Non-pigmented ciliary epithelial cell (primary cell): ENCODE measurements at regions not wholly inside any gene's neighbourhood (a gene's known extent, or its start where the extent isn't known, plus 50 kb on each side); places are given as distances from the start of the nearest gene placed in this dataset.

Experiments used
- DNase-seq: peaks from one replicate; pipeline ENCODE4 v3.0.0-alpha.2; 2010; ENCODE audit warnings: low read depth

DNA sequence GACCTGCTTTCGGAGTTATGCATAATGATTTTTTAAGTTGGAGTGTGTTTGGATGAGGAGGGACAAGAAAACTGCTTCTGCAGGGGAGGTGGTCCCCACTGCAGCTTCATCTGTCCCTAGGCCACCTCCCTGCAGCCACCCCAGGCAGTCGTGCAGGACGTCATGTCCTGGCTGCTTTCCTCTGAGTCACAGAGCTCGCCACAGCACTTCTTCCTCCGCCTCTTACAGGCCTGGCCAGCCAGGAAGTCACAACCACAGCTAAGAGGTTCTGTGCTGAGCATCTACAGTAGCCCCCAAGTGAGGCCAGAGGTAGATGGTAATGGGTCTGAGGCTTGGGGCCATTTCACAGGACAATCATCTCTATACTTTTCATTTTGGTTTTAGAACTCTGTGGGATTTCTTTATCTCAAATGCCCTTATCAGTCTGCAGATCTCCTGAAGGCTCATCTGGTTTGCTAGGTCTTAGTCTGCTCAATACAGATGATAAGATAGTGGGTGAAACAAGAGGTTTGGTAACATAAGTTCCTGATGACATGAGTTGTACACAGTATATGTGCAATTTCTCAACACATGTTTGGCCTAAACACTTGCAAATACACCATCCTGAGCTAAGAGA, 106.4 kb downstream of the ARF6 start:
- no peak for DNase-seq

DNA sequence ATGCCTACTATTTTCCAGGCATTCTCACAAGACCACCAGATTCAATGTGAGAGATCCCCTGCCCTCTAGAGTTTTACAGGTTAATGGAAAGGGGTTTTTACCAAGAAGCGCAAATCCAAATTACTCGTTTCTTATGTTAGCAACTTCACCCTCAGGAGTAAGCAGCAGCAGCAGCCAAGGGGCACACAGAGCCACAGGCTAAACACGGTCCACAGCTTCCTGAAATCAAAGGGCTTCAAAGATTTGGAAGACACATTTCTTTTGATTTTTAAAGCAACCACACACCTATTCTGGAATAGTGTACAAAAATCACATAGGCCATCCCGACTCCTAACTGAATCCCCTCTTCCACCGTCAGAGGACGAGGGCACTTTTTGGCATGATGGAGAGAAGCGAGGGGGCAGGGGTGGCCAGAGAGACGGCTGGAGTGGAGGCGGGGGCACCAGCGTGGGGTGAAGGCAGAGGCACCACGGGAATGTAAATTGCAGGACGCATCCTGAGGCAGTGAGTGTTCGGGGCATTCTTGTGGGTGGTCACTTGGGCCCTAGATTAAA, 107.0 kb downstream of the ARF6 start:
- DNase-seq, result no peak

DNA sequence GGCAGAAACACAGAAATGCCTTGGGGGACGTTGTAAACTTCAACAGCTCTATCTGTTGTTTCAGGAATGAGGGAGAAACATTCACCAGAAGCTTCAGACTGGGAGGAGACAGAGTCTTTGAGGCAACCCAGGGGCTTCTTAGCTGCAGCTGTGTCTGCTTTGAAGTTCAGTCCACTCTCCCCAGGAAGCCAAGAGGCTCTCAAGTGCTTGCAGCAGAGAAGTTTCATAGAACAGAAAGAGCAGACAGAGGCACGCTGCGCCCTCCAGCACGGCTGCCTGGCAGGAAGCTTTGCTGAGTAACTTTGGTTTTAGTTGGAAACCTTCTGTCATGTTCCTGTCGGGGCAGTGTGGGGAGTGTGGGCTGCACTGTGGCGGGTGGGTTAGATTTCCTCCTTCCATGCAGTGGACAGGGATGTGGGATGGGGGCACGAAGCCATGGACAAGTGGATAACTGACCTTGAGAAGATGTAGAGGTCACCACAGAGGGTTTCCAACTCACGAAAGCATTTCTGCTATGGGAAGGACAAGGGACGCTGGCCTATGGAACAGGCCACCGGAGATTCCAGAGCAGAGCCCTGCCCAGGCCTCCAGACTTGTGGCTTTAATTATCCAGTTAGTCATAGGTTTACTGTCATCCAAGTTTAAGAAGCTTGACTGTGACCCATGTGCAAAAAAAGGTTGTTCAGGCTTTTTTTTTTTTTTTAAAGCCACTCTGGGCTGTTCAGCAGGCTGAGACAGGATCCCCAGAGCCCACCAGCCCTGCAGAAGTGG, 107.7 kb downstream of the ARF6 start:
- DNase-seq, result no peak

DNA sequence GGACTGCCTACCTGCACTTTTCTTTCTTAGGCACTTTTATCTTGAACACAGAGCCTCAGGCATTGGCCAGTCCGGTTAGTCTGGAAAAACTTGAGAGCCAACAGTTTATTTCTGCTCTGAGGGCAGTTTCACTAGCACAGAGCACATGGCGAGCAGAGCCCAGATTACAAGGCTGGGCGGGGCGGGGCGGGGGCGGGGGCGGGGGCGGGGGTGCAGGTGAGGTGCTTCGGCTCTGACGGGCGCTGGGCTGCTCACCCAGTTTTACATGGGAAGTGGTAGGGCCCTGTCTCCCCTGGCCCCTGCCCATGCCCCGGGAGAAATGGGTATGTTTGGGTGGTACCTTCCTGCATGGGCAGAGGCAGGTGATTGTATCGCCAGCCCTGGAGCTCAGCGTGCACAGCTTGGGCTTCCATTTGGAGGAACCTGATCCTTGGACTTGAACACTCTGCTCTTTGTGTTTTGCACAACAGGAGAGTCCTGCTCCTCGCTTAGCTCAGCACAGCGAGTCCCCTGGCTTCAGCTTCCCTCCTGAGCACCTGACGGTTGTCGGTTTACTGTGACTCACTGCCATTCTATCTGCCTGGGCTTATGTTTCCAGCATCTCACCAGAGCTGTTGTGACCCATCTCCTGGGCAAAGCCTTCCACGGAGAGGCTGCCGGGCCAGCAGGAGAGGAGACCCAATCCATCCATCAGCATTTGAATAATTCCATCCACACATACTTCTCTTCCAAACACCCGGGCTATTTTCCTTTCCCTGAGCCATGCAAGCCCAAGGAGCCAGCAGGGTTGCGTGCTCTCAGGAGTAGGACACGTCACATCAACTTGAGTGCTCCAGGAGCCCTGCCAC, 108.5 kb downstream of the ARF6 start:
- no peak for DNase-seq

DNA sequence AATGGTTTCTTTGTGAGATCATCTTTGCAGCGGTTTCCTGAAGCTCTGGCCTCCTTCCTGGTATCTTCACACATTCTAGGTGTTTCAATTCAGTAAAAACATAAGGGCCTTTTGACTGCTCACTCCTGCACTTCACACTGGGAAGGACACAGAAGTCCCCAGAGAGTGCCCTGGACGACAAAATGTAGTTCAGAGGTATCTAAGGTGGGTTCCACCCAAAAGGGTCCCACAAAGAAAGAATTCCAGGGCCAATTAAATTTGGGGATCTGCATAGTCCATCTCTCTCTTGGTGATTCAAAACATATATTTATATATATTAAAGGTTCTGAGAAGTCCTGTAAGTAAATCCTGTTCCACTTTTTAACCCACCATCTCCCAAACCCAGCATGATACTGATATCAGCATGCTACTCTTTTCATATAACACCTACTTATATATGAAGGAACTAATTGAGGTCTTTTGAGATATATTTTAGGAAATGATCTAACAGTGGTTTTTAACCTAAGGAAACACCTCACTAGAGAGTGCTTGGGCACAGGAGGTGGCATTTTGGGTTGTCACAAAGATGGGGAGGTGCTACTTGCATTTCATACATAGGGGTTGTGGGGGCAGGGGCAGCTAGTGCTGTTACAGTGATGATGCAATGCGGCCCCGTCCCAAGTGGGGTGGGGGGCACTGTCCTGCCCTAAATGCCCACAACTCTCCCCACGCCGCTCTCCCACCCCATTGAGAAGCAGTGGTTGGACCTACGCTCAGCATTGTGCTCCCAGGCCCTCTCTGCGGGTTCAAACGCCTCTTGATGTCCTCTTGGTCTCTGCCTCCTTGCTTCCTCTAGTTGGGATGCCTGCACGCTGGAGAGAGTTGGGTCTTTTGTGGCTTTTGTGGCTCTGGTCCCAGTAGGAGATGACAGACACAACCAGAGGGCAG, 109.4 kb downstream of the ARF6 start:
- no peak for DNase-seq

DNA sequence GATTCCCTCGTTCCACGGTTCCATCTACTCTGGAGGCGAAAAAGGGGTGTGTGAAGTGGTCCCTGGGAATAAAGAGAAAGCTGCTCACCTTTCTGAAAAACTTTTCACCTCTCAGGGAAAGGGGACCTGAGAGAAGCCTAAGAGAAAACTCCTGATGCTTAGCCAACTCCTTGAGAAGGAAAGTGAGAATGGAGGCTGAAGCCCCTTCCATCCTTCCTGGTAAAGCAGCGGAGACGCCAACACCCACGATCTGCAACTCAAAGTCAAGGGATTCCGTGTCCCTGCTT, 110.0 kb downstream of the ARF6 start:
- no peak for DNase-seq

DNA sequence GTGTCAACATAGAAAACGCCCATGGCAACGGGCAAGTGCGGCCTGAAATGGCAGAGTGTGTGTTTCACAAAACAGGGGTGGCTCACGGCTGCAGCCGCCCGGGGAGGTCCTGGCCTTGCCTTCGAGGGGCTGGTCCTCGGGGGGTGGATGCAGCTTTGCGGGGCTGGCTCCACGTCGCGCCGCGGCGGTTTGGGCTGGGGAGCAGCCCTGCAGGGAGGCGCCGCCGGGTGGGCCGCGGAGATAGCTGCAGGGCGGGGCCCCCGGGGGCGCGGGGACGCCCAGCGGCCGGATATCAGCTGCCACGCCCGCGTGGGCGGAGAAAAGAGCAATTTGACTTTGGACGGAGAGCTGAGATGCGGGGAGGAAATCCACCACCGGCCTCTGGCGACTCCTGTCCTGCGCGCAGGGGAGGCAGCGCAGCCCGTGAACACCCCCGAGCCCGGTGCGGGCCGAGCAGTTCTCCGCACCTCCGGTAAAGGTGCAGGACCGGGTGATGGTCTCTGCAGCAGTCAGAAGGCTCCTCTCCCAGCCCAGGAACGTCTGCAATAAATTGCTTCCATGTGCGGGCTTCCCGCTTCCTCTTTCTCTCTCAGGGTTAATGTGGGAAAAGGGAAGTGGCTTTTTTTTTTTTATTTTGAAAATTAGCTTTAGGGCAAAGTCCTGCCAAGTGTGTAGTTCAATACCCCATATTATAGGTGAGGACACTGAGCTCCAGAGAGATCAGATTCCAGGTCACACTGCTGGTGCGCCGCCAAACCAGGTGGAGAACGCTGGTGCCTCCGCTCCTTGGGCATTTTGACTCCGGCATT, 110.5 kb downstream of the ARF6 start:
- no peak for DNase-seq

DNA sequence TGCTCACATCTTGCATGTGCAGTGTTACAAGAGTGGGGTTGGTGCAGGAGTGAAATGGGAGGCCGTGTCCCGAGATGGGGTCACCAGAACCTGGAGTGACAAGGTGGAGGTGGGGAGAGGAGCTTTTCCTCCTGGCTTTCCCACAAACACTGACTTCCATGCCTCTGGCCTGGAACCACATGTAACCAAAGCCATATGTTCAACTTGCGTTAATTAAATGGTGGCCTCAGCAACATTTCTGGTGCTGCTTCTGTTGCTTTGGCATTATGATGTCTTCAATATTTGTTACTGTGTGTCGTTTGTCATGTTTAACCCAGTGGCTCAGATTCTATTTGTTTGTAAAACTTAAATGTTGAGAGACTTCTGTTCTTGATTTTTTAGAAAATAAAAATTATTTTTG, 110.2 kb downstream of the VCPKMT start:
- DNase-seq, result no peak

DNA sequence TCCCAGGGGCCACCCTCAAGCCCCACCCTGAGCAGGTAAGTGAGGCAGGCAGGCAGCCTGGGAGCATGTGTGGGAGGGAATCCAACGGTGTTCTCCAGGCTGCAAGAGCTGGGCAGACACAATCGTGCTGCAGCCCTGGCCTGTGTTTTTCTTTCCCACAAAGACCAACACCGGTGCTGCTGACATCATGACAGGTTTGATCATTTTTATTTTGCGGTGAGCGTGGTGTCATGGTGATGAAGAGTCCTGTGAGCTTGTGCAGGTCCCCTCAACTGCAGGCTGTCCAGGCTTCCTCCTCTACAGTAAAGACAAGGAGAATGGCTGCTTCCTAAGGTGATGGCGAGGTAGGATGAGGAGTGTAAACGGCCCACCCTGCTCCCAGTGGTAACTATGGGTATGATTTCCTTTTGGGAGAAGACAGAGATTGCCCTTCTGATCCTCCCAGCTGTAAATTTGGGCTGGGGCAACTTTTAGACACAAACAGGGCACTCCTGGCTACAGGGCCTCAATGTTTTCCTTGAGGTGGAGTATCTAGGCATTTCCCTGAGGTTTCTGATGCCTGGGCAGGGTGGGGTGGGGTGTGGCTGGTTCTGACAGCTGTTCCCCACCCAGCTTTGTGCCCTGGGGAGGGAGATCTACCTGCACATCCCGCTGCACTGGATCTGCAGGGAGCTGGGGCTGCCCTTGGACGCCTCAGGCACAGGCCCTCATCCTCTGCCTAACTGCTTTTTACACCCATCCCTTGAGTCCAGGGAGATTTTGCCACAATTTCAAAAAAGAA, 109.1 kb downstream of the VCPKMT start:
- DNase-seq, result no peak

DNA sequence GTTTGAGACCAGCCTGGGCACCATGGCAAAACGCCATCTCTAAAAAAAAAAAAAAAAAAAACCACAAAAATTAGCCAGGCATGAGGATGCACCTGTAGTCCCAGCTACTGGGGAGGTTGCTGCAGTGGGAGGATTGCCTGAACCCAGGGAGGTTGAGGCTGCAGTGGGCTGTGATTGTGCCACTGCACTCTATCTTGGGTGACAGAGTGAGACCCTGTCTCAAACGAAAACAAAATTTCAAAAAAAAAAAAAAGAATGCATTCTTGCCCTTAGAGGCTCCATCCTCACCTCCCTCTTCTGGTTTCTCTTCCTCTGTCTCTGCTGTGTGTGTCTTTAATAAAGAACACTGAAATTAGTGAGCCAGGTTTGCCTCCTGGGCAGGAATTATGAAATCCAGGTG, 107.8 kb downstream of the VCPKMT start:
- no peak for DNase-seq

DNA sequence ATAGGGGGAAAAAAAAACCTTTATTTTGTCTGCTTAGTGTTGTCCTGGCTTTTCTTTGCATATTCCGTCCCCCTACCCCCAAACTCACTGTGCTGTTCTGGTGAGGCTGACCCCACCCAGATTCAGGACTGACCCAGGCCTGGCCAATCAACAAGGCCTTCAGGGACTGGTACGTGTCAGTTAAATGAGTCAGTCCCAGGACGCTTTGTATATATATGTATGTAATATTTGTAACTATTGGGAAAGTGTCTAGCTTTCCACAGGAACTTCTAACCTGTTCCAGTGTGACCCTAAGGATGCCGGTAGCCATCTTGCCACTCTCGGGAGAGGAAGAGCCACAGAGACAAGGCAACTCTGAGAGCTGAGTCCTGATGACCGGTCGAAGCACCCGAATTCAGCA, 107.4 kb downstream of the VCPKMT start:
- no peak for DNase-seq

DNA sequence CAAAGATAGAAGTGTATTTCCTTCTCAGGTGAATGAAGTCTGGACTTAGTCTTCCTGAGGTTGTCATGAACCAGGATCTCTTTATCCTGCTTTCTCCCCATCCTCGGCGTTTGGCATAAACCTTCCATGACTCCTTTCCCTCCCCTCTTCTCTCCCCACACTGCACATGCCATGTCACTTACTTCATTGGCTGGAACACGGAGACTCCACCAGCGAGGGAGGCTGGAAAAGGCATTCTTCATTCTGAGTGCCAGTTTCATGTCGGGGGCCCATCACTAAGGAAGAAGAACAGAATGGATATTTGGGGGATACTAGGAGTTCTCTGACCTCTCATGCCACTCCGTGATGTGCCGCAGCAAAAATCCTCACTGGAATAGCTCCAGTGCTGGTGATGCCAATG, 105.6 kb downstream of the VCPKMT start:
- DNase-seq, result no peak

DNA sequence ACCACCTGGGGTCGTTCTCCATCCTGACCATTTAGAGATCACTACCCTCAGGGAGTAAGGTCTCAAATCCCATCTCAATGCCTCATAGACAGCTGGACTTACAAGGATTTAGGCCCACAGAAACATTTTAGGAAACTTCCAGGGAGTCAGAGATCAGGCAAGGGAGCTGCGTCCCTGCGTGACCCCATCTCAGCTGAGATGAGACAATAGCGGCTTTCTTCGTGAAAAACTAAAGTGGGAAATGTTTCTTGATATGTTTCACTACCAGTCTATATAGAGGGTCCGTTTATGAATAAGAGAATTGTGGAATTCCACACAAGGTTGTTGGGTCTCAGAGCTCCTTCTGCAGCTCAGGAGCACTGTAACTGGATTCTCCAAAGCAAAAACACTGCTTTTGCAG, 105.1 kb downstream of the VCPKMT start:
- no peak for DNase-seq

DNA sequence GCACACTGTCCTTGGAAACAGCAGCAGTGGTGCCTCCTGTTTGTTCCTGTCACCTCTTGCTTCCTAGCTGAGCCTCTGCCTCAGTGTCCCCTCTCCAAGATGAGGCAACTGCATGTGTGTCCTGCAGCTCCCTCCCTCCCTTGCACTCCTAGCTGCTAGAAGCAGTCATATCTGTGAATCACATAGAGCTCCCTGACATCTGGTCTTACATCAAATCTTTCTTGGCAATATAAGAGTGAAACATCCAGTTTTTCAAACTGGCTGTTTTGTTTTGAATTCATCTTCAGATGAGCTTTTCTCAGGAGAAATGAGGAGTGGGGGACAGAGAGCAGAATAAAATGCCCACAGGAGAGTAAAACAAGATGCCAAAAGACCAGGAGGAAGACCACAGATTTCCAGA, 103.7 kb downstream of the VCPKMT start:
- DNase-seq, result no peak

DNA sequence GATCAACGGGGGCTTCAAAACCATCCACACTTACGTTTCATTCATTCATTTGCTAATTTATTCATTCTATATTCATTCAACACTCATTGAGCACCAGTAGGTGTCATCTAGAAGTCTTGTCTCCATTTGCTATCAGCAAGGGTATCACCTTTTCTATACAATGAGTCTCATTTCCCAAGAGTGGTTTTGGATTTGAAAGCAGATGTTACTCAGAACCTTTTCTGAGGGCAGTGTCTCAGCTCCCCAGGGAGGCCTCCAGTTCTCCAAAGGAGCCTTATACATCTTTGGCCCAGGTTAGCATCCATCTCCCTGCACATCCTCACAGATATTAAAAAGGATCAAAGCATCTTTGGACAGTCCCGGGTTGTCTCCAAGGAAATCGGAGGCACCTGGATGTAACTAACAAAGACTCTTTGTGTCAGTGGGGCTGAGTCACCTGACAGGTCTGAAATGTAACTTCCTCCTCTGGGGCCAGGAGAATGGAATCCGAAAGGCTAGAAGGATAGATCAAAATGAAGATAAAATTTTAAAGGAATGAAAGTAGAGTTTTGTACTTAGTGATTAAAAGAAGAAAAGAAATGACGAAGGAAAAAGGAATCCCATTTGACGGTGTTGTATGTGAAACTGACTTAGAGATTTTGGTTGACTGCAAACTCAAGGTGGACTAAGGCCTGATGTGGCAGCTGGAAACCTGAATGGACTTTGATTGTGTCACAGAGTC, 103.0 kb downstream of the VCPKMT start:
- DNase-seq, result no peak

DNA sequence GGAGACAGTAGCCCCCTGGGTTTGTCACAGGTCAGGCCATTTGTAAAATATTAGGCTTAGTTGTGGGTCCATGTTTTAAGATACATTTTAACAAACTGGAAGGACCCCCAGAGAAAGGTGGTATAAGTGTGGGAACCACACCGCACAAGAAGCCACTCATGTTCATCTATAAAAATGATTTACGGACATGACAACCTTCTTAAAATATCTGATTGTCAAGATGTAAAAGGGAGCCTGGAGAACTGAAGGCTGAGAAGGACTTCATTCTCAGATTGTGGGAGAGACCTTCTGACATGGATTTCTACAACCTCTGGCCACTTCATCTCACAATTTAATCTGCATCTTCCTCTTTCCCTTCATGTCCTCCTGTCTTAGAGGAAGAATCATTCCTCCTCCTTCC, 102.4 kb downstream of the VCPKMT start:
- no peak for DNase-seq

DNA sequence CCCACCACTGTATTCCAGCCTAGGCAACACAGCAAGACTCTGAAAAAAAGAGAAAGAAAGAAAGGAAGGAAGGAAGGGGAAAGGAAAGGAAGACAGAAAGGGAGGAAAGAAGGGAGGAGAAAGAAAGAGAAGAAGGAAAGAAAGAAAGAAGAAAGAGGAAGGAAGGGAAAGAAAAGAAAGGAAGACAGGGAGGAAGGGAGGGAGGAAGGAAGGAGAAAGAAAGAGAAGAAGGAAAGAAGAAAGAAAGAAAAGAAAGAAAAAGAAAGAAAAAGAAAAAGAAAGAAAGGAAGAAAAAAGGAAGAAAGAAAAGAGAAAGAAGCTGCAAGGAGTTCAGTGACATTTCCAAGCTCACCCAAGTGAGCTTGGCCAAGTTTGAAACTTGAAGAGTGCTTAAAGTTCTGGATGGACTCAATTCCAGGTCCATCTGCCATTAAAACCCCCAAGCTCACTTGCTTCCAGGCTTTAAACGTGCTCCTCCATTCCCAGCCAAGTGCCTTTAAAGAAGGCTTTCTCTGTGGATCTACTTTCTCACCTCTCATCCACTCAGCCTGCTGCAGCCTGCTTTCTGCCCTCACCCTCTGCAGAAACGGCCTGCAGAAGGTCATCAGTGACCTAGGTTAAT, 101.5 kb downstream of the VCPKMT start:
- DNase-seq, result no peak

DNA sequence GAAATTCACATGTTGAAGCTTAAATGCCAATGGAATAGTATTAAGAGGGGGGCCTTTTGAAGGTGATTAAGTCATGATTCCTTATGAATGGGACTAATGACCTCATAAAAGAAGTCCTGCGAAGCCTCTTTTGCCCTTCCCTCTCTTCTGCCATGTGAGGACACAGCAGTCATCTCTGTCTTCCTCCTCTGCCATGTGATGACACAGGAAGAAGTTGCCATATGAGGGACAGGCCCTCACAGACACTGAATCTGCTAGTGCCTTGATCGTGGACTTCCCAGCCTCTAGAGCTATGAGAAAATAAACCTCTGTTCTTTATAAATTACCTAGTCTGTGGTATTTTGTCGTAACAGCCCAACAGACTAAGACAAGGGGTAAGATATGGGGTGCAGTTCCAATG, 100.7 kb downstream of the VCPKMT start:
- DNase-seq, result no peak
